Activated CD4-positive, alpha-beta memory T cell treated with anti-CD3 and anti-CD28 coated beads, Interleukin-2, amount 10 ng/mL, durations not matched to agents 7 days and 5 days (primary cell): ENCODE measurements at regions not wholly inside any gene's neighbourhood (a gene's known extent, or its start where the extent isn't known, plus 50 kb on each side); places are given as distances from the start of the nearest gene placed in this dataset.

Source experiments
- CTCF ChIA-PET: fragments of 350-600 bp; sonication (Branson Sonifier 250); formaldehyde crosslinking; loops from one replicate; lab custom pipeline; 2021; ENCODE audit warnings: antibody characterized with exemption, inconsistent platforms; lab: Charles Lee
- POLR2A ChIA-PET: fragments of 350-600 bp; sonication (Branson Sonifier 250); formaldehyde crosslinking; loops from one replicate; lab custom pipeline; 2021; ENCODE audit warnings: antibody characterized with exemption; lab: Charles Lee
- DNase-seq: peaks from one replicate; pipeline ENCODE4 v3.0.0-alpha.2; 2020
- H3K27ac Mint-ChIP-seq: one replicate; pipeline ENCODE4 v1.8.0; 2021; ENCODE audit warnings: mild to moderate bottlenecking, mixed read lengths
- H3K27me3 Mint-ChIP-seq: one replicate; pipeline ENCODE4 v1.8.0; 2021; ENCODE audit warnings: mixed read lengths
- H3K36me3 Mint-ChIP-seq: one replicate; pipeline ENCODE4 v1.8.0; 2021; ENCODE audit warnings: low read depth, mixed read lengths
- H3K4me1 Mint-ChIP-seq: one replicate; pipeline ENCODE4 v1.8.0; 2021; ENCODE audit warnings: mixed read lengths
- H3K4me3 Mint-ChIP-seq: one replicate; pipeline ENCODE4 v1.8.0; 2021; ENCODE audit warnings: mild to moderate bottlenecking, mixed read lengths
- H3K9me3 Mint-ChIP-seq: one replicate; pipeline ENCODE4 v1.8.0; 2021; ENCODE audit warnings: mixed read lengths

- no peak overlapping the region for H3K4me3 Mint-ChIP-seq
- CTCF ChIA-PET: no interaction called here
- no peak for DNase-seq
- H3K4me1 Mint-ChIP-seq: no peaks in the 10 kb centered on the region
- no peaks in the 10 kb centered on the region for H3K36me3 Mint-ChIP-seq
- no peaks in the 10 kb centered on the region for H3K9me3 Mint-ChIP-seq
- no peaks in the 10 kb centered on the region for H3K27me3 Mint-ChIP-seq
- POLR2A ChIA-PET: no interaction called here
- H3K27ac Mint-ChIP-seq: no peak overlapping the region
Measured at GRCh38 chr16:72264771-72265170, 92.8 kb upstream of the PMFBP1 start.

- ChIA-PET CTCF (no interaction called here), POLR2A (no interaction called here)
- H3K4me1 Mint-ChIP-seq: no peaks in the 10 kb centered on the region
- no peak overlapping the region for H3K27ac Mint-ChIP-seq
- H3K27me3 Mint-ChIP-seq: no peaks in the 10 kb centered on the region
- H3K9me3 Mint-ChIP-seq: no peaks in the 10 kb centered on the region
- H3K36me3 Mint-ChIP-seq: no peaks in the 10 kb centered on the region
- no peak for DNase-seq
- no peak overlapping the region for H3K4me3 Mint-ChIP-seq
Measured at GRCh38 chr16:72262711-72263110, 90.8 kb upstream of the PMFBP1 start.

GRCh38 chr16:72261127-72261526 is 89.2 kb upstream of the PMFBP1 start:
- H3K27me3 Mint-ChIP-seq: peaks cover under 1% of the 10 kb centered on the region
- H3K4me3 Mint-ChIP-seq: no peak overlapping the region
- no peak for DNase-seq
- no peaks in the 10 kb centered on the region for H3K4me1 Mint-ChIP-seq
- ChIA-PET CTCF (no interaction called here), POLR2A (no interaction called here)
- no peak overlapping the region for H3K27ac Mint-ChIP-seq
- H3K36me3 Mint-ChIP-seq: no peaks in the 10 kb centered on the region
- H3K9me3 Mint-ChIP-seq: no peaks in the 10 kb centered on the region

- POLR2A ChIA-PET: no interaction called here
- Mint-ChIP-seq H3K9me3 (no peaks in the 10 kb centered on the region), H3K27ac (no peak overlapping the region), H3K4me3 (no peak overlapping the region), H3K36me3 (no peaks in the 10 kb centered on the region), H3K27me3 (peaks cover 9% of the 10 kb centered on the region), H3K4me1 (no peaks in the 10 kb centered on the region)
- CTCF ChIA-PET: no interaction called here
- no peak for DNase-seq
Measured at GRCh38 chr16:72256398-72257066, 84.6 kb upstream of the PMFBP1 start.

- H3K27ac Mint-ChIP-seq: no peak overlapping the region
- no peak overlapping the region for H3K4me3 Mint-ChIP-seq
- H3K9me3 Mint-ChIP-seq: no peaks in the 10 kb centered on the region
- H3K4me1 Mint-ChIP-seq: no peaks in the 10 kb centered on the region
- DNase-seq: no peak
- ChIA-PET CTCF (no interaction called here), POLR2A (no interaction called here)
- no peaks in the 10 kb centered on the region for H3K36me3 Mint-ChIP-seq
- H3K27me3 Mint-ChIP-seq: peaks cover 9% of the 10 kb centered on the region
Measured at GRCh38 chr16:72255786-72256185, 83.8 kb upstream of the PMFBP1 start.

GRCh38 chr16:72247821-72248253 is 75.9 kb upstream of the PMFBP1 start:
- Mint-ChIP-seq H3K9me3 (no peaks in the 10 kb centered on the region), H3K36me3 (no peaks in the 10 kb centered on the region), H3K27ac (no peak overlapping the region), H3K4me1 (peaks cover 12% of the 10 kb centered on the region), H3K27me3 (peaks cover 11% of the 10 kb centered on the region), H3K4me3 (no peak overlapping the region)
- ChIA-PET CTCF (no interaction called here), POLR2A (no interaction called here)
- DNase-seq: no peak

GRCh38 chr16:72246423-72246822 is 74.5 kb upstream of the PMFBP1 start:
- POLR2A ChIA-PET: no interaction called here
- Mint-ChIP-seq H3K36me3 (no peaks in the 10 kb centered on the region), H3K27me3 (peaks cover 7% of the 10 kb centered on the region), H3K27ac (no peak overlapping the region), H3K4me1 (peaks cover 12% of the 10 kb centered on the region), H3K9me3 (no peaks in the 10 kb centered on the region), H3K4me3 (no peak overlapping the region)
- no peak for DNase-seq
- CTCF ChIA-PET: no interaction called here

GRCh38 chr16:72244853-72245252 is 72.9 kb upstream of the PMFBP1 start:
- CTCF ChIA-PET: no interaction called here
- H3K4me3 Mint-ChIP-seq: no peak overlapping the region
- H3K27ac Mint-ChIP-seq: no peak overlapping the region
- DNase-seq: no peak
- H3K36me3 Mint-ChIP-seq: no peaks in the 10 kb centered on the region
- no peaks in the 10 kb centered on the region for H3K9me3 Mint-ChIP-seq
- POLR2A ChIA-PET: no interaction called here
- peaks cover 9% of the 10 kb centered on the region for H3K27me3 Mint-ChIP-seq
- H3K4me1 Mint-ChIP-seq: peaks cover 12% of the 10 kb centered on the region

- DNase-seq: no peak
- POLR2A ChIA-PET: no interaction called here
- H3K4me1 Mint-ChIP-seq: peaks cover 12% of the 10 kb centered on the region
- H3K36me3 Mint-ChIP-seq: no peaks in the 10 kb centered on the region
- H3K9me3 Mint-ChIP-seq: no peaks in the 10 kb centered on the region
- H3K4me3 Mint-ChIP-seq: no peak overlapping the region
- H3K27me3 Mint-ChIP-seq: peaks cover 9% of the 10 kb centered on the region
- H3K27ac Mint-ChIP-seq: no peak overlapping the region
- CTCF ChIA-PET: no interaction called here
Measured at GRCh38 chr16:72243621-72244020, 71.7 kb upstream of the PMFBP1 start.

- Mint-ChIP-seq H3K9me3 (no peaks in the 10 kb centered on the region), H3K27me3 (peaks cover 6% of the 10 kb centered on the region), H3K4me1 (peaks cover 12% of the 10 kb centered on the region), H3K4me3 (no peak overlapping the region), H3K36me3 (no peaks in the 10 kb centered on the region), H3K27ac (no peak overlapping the region)
- CTCF ChIA-PET: no interaction called here
- POLR2A ChIA-PET: no interaction called here
- no peak for DNase-seq
Measured at GRCh38 chr16:72242757-72243156, 70.8 kb upstream of the PMFBP1 start.

- POLR2A ChIA-PET: no interaction called here
- Mint-ChIP-seq H3K4me3 (no peak overlapping the region), H3K36me3 (no peaks in the 10 kb centered on the region), H3K27ac (no peak overlapping the region), H3K27me3 (peaks cover 8% of the 10 kb centered on the region), H3K9me3 (no peaks in the 10 kb centered on the region), H3K4me1 (peaks cover 11% of the 10 kb centered on the region)
- no peak for DNase-seq
- CTCF ChIA-PET: no interaction called here
Measured at GRCh38 chr16:72241930-72242329, 70.0 kb upstream of the PMFBP1 start.

GRCh38 chr16:72241008-72241407 is 69.1 kb upstream of the PMFBP1 start:
- DNase-seq: no peak
- Mint-ChIP-seq H3K27me3 (peaks cover 9% of the 10 kb centered on the region), H3K4me1 (peaks cover 4% of the 10 kb centered on the region), H3K9me3 (no peaks in the 10 kb centered on the region), H3K27ac (no peak overlapping the region), H3K4me3 (no peak overlapping the region), H3K36me3 (no peaks in the 10 kb centered on the region)
- ChIA-PET POLR2A (no interaction called here), CTCF (no interaction called here)

- no peaks in the 10 kb centered on the region for H3K36me3 Mint-ChIP-seq
- POLR2A ChIA-PET: no interaction called here
- H3K27me3 Mint-ChIP-seq: peaks cover 10% of the 10 kb centered on the region
- DNase-seq: no peak
- no peak overlapping the region for H3K27ac Mint-ChIP-seq
- CTCF ChIA-PET: no interaction called here
- H3K4me3 Mint-ChIP-seq: no peak overlapping the region
- H3K4me1 Mint-ChIP-seq: no peaks in the 10 kb centered on the region
- H3K9me3 Mint-ChIP-seq: no peaks in the 10 kb centered on the region
Measured at GRCh38 chr16:72240466-72240865, 68.5 kb upstream of the PMFBP1 start.

GRCh38 chr16:72236866-72237265 is 64.9 kb upstream of the PMFBP1 start:
- ChIA-PET POLR2A (no interaction called here), CTCF (no interaction called here)
- DNase-seq: no peak
- no peaks in the 10 kb centered on the region for H3K4me1 Mint-ChIP-seq
- no peak overlapping the region for H3K27ac Mint-ChIP-seq
- no peak overlapping the region for H3K4me3 Mint-ChIP-seq
- H3K9me3 Mint-ChIP-seq: no peaks in the 10 kb centered on the region
- H3K36me3 Mint-ChIP-seq: no peaks in the 10 kb centered on the region
- H3K27me3 Mint-ChIP-seq: peaks cover 17% of the 10 kb centered on the region
